Esophagus squamous epithelium (tissue), 5 donors: ENCODE measurements at regions not wholly inside any gene's neighbourhood (a gene's known extent, or its start where the extent isn't known, plus 50 kb on each side); places are given as distances from the start of the nearest gene placed in this dataset.

Source experiments
- DNase-seq: peaks from one replicate; lab custom pipeline; 2025; lab: John Stamatoyannopoulos, UW
- H3K27ac ChIP-seq, 4 donors: fragments of 200-600 bp; sonication (generic); one replicate each; pipeline ENCODE4 v1.5.1; 2016 to 2019; ENCODE audit warnings: mild to moderate bottlenecking in 1 of 4
- H3K27me3 ChIP-seq, 4 donors: fragments of 200-600 bp; sonication (generic); 1 replicate in 3 of 4; 2 replicates in 1 of 4; pipeline versions ENCODE4 v1.5.1 to v1.6.0; 2017 to 2021; ENCODE audit warnings: antibody characterized with exemption in 1 of 4
- H3K36me3 ChIP-seq, 3 donors: fragments of 200-600 bp; sonication (generic); one replicate each; pipeline ENCODE4 v1.5.1; 2016 to 2019
- H3K4me1 ChIP-seq, 3 donors: fragments of 200-600 bp; sonication (generic); one replicate each; pipeline ENCODE4 v1.5.1; 2017 to 2019
- H3K4me3 ChIP-seq, 4 donors: fragments of 200-600 bp; sonication (generic); 1 replicate in 3 of 4; 2 replicates in 1 of 4; pipeline ENCODE4 v1.5.1; 2016 to 2019; ENCODE audit warnings: mild to moderate bottlenecking in 2 of 4, moderate library complexity in 1 of 4
- H3K9me3 ChIP-seq, 3 donors: fragments of 200-600 bp; sonication (generic); one replicate each; pipeline ENCODE4 v1.5.1; 2016 to 2019
- POLR2A ChIP-seq, 4 donors: fragments of 450-650 bp; IDR thresholded peaks; one replicate each; pipeline ENCODE4 v1.6.1; 2017; ENCODE audit warnings: antibody characterized with exemption in 4 of 4, mild to moderate bottlenecking in 4 of 4, moderate library complexity in 3 of 4
- WGBS, 2 donors: methylation state at CpG; one replicate each; pipeline ENCODE4 v1.1.5; 2018; 5-methylcytosine and 5-hydroxymethylcytosine counted together
- intact Hi-C: fragments of 100-400 bp; cut with DNase I; formaldehyde crosslinking; loops from one replicate; pipeline ENCODE4 v1.15.0; 2022
- TF ChIP-seq, protein P1 (sequence below), 6 experiments: fragments of 450-650 bp in 4 of 6; fragments of 200-600 bp in 2 of 6; sonication (generic) in 2 of 6; IDR thresholded peaks; one replicate each; pipeline ENCODE4 v1.5.1; 2016 to 2019; ENCODE audit warnings: antibody characterized with exemption in 6 of 6, mild to moderate bottlenecking in 4 of 6, moderate library complexity in 4 of 6
- donor health status: DM: yes; HTN: yes; CAD: no.

DNA sequence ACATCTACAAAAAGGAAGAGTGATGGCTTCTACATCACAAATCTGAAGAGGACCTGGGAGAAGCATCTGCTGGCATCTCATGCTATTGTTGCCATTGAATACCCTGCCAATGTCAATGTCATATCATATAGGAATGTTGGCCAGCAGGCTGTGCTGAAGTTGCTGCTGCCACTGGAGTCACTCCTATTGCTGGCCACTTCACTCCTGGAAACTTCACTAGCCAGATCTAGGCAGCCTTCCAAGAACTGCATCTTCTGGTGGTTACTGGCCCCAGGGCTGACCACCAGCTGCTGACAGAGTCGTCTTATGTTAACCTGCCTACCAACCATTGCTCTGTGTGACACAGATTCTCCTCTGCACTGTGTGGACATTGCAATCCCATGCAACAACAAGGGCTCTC, 111.8 kb downstream of the PERP start:
- Histone ChIP-seq H3K36me3 (no peaks in the 10 kb centered on the region), H3K27me3 (no peaks in the 10 kb centered on the region), H3K4me1 (peaks cover 0 to 5% (median 0%) of the 10 kb centered on the region in 3 donors), H3K27ac (no peak overlapping the region), H3K9me3 (peaks cover 0 to 13% (median 0%) of the 10 kb centered on the region in 3 donors), H3K4me3 (no peak overlapping the region)
- WGBS, 2 donors = 50 to 78% methylated on average over 1 of the region's 1 CpG
- TF ChIP-seq, protein P1, sequence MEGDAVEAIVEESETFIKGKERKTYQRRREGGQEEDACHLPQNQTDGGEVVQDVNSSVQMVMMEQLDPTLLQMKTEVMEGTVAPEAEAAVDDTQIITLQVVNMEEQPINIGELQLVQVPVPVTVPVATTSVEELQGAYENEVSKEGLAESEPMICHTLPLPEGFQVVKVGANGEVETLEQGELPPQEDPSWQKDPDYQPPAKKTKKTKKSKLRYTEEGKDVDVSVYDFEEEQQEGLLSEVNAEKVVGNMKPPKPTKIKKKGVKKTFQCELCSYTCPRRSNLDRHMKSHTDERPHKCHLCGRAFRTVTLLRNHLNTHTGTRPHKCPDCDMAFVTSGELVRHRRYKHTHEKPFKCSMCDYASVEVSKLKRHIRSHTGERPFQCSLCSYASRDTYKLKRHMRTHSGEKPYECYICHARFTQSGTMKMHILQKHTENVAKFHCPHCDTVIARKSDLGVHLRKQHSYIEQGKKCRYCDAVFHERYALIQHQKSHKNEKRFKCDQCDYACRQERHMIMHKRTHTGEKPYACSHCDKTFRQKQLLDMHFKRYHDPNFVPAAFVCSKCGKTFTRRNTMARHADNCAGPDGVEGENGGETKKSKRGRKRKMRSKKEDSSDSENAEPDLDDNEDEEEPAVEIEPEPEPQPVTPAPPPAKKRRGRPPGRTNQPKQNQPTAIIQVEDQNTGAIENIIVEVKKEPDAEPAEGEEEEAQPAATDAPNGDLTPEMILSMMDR (IDR thresholded peaks at IDR 0.05) = no peak
- TF ChIP-seq POLR2A (IDR thresholded peaks at IDR 0.05) = no peak
- intact Hi-C loops = no loop called here
- DNase-seq = no peak

DNA sequence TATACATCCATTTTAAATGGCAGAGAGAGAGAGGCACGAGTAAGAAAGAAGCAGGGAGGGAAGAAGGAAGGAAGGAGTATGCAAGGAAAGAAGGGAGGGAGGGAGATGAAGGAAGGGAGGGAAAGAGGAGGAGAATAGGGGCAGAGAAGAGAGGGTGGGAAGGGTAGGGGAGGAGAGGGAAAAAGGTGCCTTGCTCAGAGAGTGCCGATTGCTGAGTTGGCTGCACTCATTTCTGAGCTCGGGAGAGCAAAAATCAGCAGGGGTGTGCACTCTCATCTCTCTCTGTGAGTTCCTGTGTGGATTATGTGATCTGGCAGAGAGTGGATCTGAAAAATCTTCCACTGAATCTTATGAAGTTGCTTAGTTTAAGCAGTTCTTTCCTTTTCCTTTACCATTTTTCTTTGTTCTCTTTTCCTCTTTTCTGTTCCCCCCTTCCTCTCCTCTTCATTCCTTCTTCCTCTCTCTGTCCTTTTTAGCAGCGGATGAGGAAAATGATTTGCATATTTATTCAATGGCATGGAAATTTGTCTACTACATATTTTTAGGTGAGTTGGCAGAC, 108.7 kb downstream of the PERP start:
- peaks cover 0 to 15% (median 0%) of the 10 kb centered on the region in 3 donors for H3K4me1 ChIP-seq
- H3K27ac ChIP-seq = no peak overlapping the region
- WGBS, 2 donors = 54 to 70% methylated on average over 4 of the region's 4 CpGs
- no peaks in the 10 kb centered on the region for H3K36me3 ChIP-seq
- DNase-seq = no peak
- H3K4me3 ChIP-seq = no peak overlapping the region
- H3K27me3 ChIP-seq = no peaks in the 10 kb centered on the region
- TF ChIP-seq POLR2A (IDR thresholded peaks at IDR 0.05) = no peak
- TF ChIP-seq, protein P1 (IDR thresholded peaks at IDR 0.05) = no peak
- H3K9me3 ChIP-seq = peaks cover 0 to 13% (median 0%) of the 10 kb centered on the region in 3 donors
- intact Hi-C loops = no loop called here

DNA sequence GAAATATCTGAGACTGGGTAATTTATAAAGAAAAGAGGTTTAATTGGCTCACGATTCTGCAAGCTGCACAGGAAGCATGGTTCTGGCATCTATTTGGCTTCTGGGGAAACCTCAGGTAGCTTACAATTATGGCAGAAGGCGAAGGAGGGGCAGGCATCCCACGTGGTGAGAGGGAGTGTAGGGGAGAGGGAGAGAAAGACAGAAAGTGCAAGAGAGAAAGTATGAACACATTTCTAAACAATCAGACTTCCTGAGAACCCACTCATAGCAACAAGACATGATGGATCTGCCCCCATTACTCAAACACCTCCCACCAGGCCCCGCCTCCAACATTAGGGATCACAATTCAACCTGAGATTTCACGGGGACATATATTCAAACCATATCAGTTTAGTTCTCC, 107.4 kb downstream of the PERP start:
- no peaks in the 10 kb centered on the region for H3K27me3 ChIP-seq
- 66 to 71% methylated on average over 5 of the region's 5 CpGs for WGBS, 2 donors
- no peak overlapping the region for H3K4me3 ChIP-seq
- H3K36me3 ChIP-seq = no peaks in the 10 kb centered on the region
- TF ChIP-seq, protein P1 (IDR thresholded peaks at IDR 0.05) = no peak
- TF ChIP-seq POLR2A (IDR thresholded peaks at IDR 0.05) = no peak
- DNase-seq = no peak
- intact Hi-C loops = no loop called here
- no peak overlapping the region for H3K27ac ChIP-seq
- H3K9me3 ChIP-seq = peaks cover 0 to 13% (median 0%) of the 10 kb centered on the region in 3 donors
- H3K4me1 ChIP-seq = peaks cover 0 to 28% (median 0%) of the 10 kb centered on the region in 3 donors

DNA sequence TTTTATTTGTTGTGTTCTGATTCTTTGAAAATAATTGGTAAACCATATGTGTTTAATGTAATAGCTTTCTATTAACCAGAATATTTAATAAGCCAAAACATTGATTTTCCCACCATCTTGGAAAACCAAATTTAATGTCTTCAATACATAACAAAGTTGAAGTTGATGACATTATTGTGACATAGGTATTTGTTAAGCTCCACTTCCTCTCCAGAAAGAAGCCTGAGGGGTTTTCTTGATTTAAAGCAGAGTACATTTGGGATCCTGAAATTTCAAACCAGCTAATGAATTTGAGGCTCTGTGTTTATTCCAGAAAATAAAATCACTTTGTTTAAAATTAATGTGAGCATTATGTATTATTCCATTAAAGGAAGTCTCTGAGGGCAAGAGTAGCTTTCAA, 106.3 kb downstream of the PERP start:
- Histone ChIP-seq H3K27me3 (no peaks in the 10 kb centered on the region), H3K4me1 (peaks cover 0 to 35% (median 0%) of the 10 kb centered on the region in 3 donors)
- TF ChIP-seq POLR2A (IDR thresholded peaks at IDR 0.05) = no peak
- TF ChIP-seq, protein P1 (IDR thresholded peaks at IDR 0.05) = no peak

DNA sequence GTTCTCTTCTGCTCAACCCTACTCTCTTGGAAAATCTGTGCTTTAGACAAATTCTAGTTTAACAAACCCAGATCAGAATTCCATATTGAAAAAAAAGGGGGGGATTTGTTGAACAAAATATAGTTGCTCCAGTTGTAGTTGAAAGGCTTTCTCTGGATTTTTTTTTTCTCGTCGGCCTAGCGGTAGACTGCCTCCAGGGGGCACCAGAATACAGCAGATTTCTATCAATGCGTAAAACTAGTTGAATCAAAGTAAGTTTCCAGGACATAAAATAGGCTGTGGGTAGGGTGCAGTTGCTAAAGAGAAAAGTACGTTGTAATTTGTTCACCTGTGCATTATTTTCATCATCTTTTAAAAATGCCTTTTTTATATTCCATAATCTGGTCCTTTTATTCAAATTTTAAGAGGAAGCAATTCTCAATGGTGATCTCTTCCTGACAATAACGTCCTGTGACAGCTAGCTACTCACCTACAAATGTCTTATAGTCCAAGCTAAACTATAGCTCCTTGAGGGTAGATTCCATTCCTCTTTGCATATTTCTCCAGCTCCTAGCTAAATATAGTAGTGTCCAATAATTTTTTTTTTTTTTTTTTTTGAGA, 105.4 kb downstream of the PERP start:
- TF ChIP-seq, protein P1 (IDR thresholded peaks at IDR 0.05) = peak; percentile 74 to 93 (median 92)
- no peak for TF ChIP-seq POLR2A (IDR thresholded peaks at IDR 0.05)
- intact Hi-C loops = loop anchor here (2.0 kb wide), 1 partner anchor 107 kb away; no protein-coding TSS in a partner anchor
- no peak for DNase-seq
- H3K4me1 ChIP-seq = peaks cover 0 to 44% (median 2%) of the 10 kb centered on the region in 3 donors
- no peaks in the 10 kb centered on the region for H3K36me3 ChIP-seq
- WGBS, 2 donors = 4 to 6% methylated on average over 6 of the region's 6 CpGs
- H3K4me3 ChIP-seq = no peak overlapping the region
- H3K27ac ChIP-seq = peak overlapping the region in 2 of 4 donors; percentile 17 to 75
- peaks cover 0 to 13% (median 0%) of the 10 kb centered on the region in 3 donors for H3K9me3 ChIP-seq
- no peaks in the 10 kb centered on the region for H3K27me3 ChIP-seq

More for the DNA sequence above, 106.3 kb downstream of the PERP start:
- Histone ChIP-seq H3K27ac (no peak overlapping the region), H3K36me3 (no peaks in the 10 kb centered on the region), H3K4me3 (no peak overlapping the region), H3K9me3 (peaks cover 0 to 13% (median 0%) of the 10 kb centered on the region in 3 donors)
- intact Hi-C loops = no loop called here
- DNase-seq = no peak
